Adrenal gland (tissue), 9 donors: ENCODE measurements at regions not wholly inside any gene's neighbourhood (a gene's known extent, or its start where the extent isn't known, plus 50 kb on each side); places are given as distances from the start of the nearest gene placed in this dataset.

Experiments used
- DNase-seq, 7 donors: peaks; one replicate each; pipeline ENCODE4 v3.0.0-alpha.2; 2019 to 2020
- H3K27ac ChIP-seq, 5 donors: fragments of 200-600 bp; sonication (generic) in 4 of 5; 1 replicate in 3 of 5; 2 replicates in 2 of 5; pipeline versions ENCODE4 v1.5.1 to v1.8.0; 2016 to 2020; ENCODE audit warnings: mild to moderate bottlenecking in 1 of 5
- H3K27me3 ChIP-seq: fragments of 200-600 bp; 2 replicates; pipeline ENCODE4 v1.8.0; 2021
- H3K36me3 ChIP-seq, 2 donors: fragments of 200-600 bp; replicated peaks in 1 of 2; 1 replicate in 1 of 2; 2 replicates in 1 of 2; pipeline versions ENCODE4 v1.5.1 to v1.8.0; 2018 to 2022
- H3K4me1 ChIP-seq, 2 donors: fragments of 200-600 bp; replicated peaks in 1 of 2; 1 replicate in 1 of 2; 2 replicates in 1 of 2; pipeline versions ENCODE4 v1.5.1 to v1.8.0; 2018 to 2021
- H3K4me3 ChIP-seq, 4 donors: fragments of 200-600 bp; sonication (generic) in 3 of 4; one replicate each; pipeline ENCODE4 v1.5.1; 2016 to 2018
- H3K9me3 ChIP-seq, 3 donors: fragments of 200-600 bp; sonication (generic) in 1 of 3; replicated peaks in 1 of 3; 1 replicate in 2 of 3; 2 replicates in 1 of 3; pipeline versions ENCODE4 v1.5.1 to v1.8.0; 2016 to 2021
- CTCF ChIP-seq, 6 experiments: fragments of 450-650 bp in 4 of 6; fragments of 200-600 bp in 2 of 6; sonication (generic) in 1 of 6; IDR thresholded peaks; 1 replicate in 5 of 6; 2 replicates in 1 of 6; pipeline versions ENCODE4 v1.5.1 to v1.8.0; 2016 to 2021; ENCODE audit warnings: antibody characterized with exemption in 6 of 6, mild to moderate bottlenecking in 2 of 6, moderate library complexity in 1 of 6
- POLR2A ChIP-seq, 2 donors: fragments of 450-650 bp; IDR thresholded peaks; one replicate each; pipeline ENCODE4 v1.6.1; 2017; ENCODE audit warnings: antibody characterized with exemption in 2 of 2, mild to moderate bottlenecking in 2 of 2, moderate library complexity in 1 of 2
- WGBS, 4 donors: extraction: QIAGEN DNeasy Blood & Tissue Kit in 2 of 4; methylation state at CpG; one replicate each; pipeline versions ENCODE4 v1.1.5 to v1.1.7; 2013 to 2017; 5-methylcytosine and 5-hydroxymethylcytosine counted together
- intact Hi-C, 2 donors: fragments of 100-400 bp; cut with DNase I; formaldehyde crosslinking; loops; one replicate each; pipeline versions ENCODE4 v1.14.1 to v1.15.0; 2022 to 2023
- donor health status: healthy with polysubstance abuse.
- donor health status: Bipolar disorder and iron deficiency.
- donor health status: DM: yes; HTN: yes; CAD: no.
- donor health status: DM: no; HTN: no; CAD: no.
- donor health status: DM: no; HTN: no; CAD: no.

- Histone ChIP-seq H3K27ac (no peak overlapping the region), H3K9me3 (no peaks in the 10 kb centered on the region), H3K36me3 (no peaks in the 10 kb centered on the region), H3K4me1 (no peaks in the 10 kb centered on the region), H3K27me3 (no peaks in the 10 kb centered on the region), H3K4me3 (no peak overlapping the region)
- intact Hi-C loops: no loop called here
- no peak for DNase-seq
- TF ChIP-seq CTCF (IDR thresholded peaks at IDR 0.05): no peak
- TF ChIP-seq POLR2A (IDR thresholded peaks at IDR 0.05): no peak
- WGBS, 4 donors: 88 to 95% (median 91%) methylated on average over 1 of the region's 1 CpG
These were observed 269.3 kb upstream of the NMUR2 start for GRCh38 chr5:152674403-152674802.

GRCh38 chr5:152676196-152676595, 271.1 kb upstream of the NMUR2 start:
- TF ChIP-seq POLR2A (IDR thresholded peaks at IDR 0.05) (no peak), CTCF (IDR thresholded peaks at IDR 0.05) (no peak)
- H3K27ac ChIP-seq: no peak overlapping the region
- intact Hi-C loops: no loop called here
- H3K4me1 ChIP-seq: no peaks in the 10 kb centered on the region
- DNase-seq: no peak
- no peaks in the 10 kb centered on the region for H3K27me3 ChIP-seq
- H3K36me3 ChIP-seq: no peaks in the 10 kb centered on the region
- 21 to 33% (median 30%) methylated on average over 5 of the region's 5 CpGs for WGBS, 4 donors
- H3K9me3 ChIP-seq: no peaks in the 10 kb centered on the region
- H3K4me3 ChIP-seq: no peak overlapping the region

GRCh38 chr5:152683205-152683604, 278.1 kb upstream of the NMUR2 start:
- Histone ChIP-seq H3K36me3 (no peaks in the 10 kb centered on the region), H3K27ac (no peak overlapping the region), H3K9me3 (no peaks in the 10 kb centered on the region), H3K4me3 (no peak overlapping the region), H3K4me1 (no peaks in the 10 kb centered on the region), H3K27me3 (no peaks in the 10 kb centered on the region)
- 60 to 78% (median 63%) methylated on average over 1 of the region's 1 CpG for WGBS, 4 donors
- TF ChIP-seq CTCF (IDR thresholded peaks at IDR 0.05) (no peak), POLR2A (IDR thresholded peaks at IDR 0.05) (no peak)
- intact Hi-C loops: no loop called here
- no peak for DNase-seq

DNA sequence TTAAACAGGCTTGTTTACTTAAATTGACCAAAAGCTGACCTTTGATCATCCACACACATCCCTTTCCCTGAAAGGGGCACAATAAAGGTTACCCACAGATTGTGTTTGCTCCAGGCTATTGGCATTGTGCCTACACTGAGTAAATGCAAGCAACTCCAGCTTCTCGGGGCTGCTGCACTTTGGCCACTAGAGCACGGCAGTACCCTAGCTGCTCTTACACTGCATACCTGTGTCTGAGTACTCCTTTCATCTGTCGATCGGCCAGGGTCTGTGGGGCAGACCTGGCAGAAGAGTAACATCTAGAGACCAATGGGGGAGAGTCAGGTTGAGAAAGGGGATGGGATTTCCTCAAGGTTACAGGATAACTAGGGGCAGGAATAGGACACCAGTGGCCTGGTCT, 281.9 kb upstream of the NMUR2 start:
- WGBS, 4 donors: 83 to 90% (median 85%) methylated on average over 4 of the region's 4 CpGs
- no peaks in the 10 kb centered on the region for H3K4me1 ChIP-seq
- no peak for DNase-seq
- intact Hi-C loops: no loop called here
- no peaks in the 10 kb centered on the region for H3K36me3 ChIP-seq
- no peak overlapping the region for H3K4me3 ChIP-seq
- no peaks in the 10 kb centered on the region for H3K9me3 ChIP-seq
- no peak overlapping the region for H3K27ac ChIP-seq
- H3K27me3 ChIP-seq: no peaks in the 10 kb centered on the region
- TF ChIP-seq CTCF (IDR thresholded peaks at IDR 0.05) (no peak), POLR2A (IDR thresholded peaks at IDR 0.05) (no peak)
